SK-N-SH treated with all-trans-retinoic acid at 6 μM for 48 hours (cell line): ENCODE measurements at regions not wholly inside any gene's neighbourhood (a gene's known extent, or its start where the extent isn't known, plus 50 kb on each side); places are given as distances from the start of the nearest gene placed in this dataset.

Experiments used
- ATAC-seq: fragments of 200-7000 bp; cut with Tn5 transposase; 3 replicates; pipeline ENCODE4 v1.9.1; 2020; ENCODE audit warnings: mild to moderate bottlenecking, moderate library complexity
- ARNTL ChIP-seq: fragments of 450-650 bp; formaldehyde crosslinking; IDR thresholded peaks from 2 replicates; pipeline ENCODE4 v1.5.0; 2020; ENCODE audit warnings: low read depth, mild to moderate bottlenecking, moderate library complexity, borderline replicate concordance
- BACH2 ChIP-seq: fragments of 250-450 bp; sonication (Bioruptor Pico); IDR thresholded peaks from 2 replicates; pipeline ENCODE4 v1.9.0; 2021; ENCODE audit warnings: mild to moderate bottlenecking, borderline replicate concordance
- CREB5 ChIP-seq: fragments of 250-450 bp; sonication (Bioruptor Pico); IDR thresholded peaks from 2 replicates; pipeline ENCODE4 v1.5.1; 2020; ENCODE audit warnings: low read depth, mild to moderate bottlenecking, moderate library complexity
- CSDC2 ChIP-seq: fragments of 250-450 bp; sonication (Bioruptor Pico); IDR thresholded peaks from 2 replicates; pipeline ENCODE4 v1.5.0; 2020; ENCODE audit warnings: mild to moderate bottlenecking, moderate library complexity
- CSRNP3 ChIP-seq: fragments of 250-450 bp; sonication (Bioruptor Pico); IDR thresholded peaks from 2 replicates; pipeline ENCODE4 v1.5.1; 2021; ENCODE audit warnings: mild to moderate bottlenecking, moderate library complexity
- ESRRG ChIP-seq: fragments of 250-450 bp; sonication (Bioruptor Pico); IDR thresholded peaks from 2 replicates; pipeline ENCODE4 v1.6.1; 2021; ENCODE audit warnings: mild to moderate bottlenecking
- GLIS3 ChIP-seq: fragments of 250-450 bp; sonication (Bioruptor Pico); IDR thresholded peaks from 2 replicates; pipeline ENCODE4 v1.5.0; 2020; ENCODE audit warnings: mild to moderate bottlenecking, moderate library complexity
- ISL1 ChIP-seq: fragments of 250-450 bp; sonication (Bioruptor Pico); IDR thresholded peaks from 2 replicates; pipeline ENCODE4 v2.1.2; 2022; ENCODE audit warnings: mild to moderate bottlenecking, moderate library complexity
- PPARA ChIP-seq: fragments of 250-450 bp; sonication (Bioruptor Pico); IDR thresholded peaks from 2 replicates; pipeline ENCODE4 v1.5.0; 2020; ENCODE audit warnings: mild to moderate bottlenecking, borderline replicate concordance
- SNAI2 ChIP-seq: fragments of 250-450 bp; sonication (Bioruptor Pico); IDR thresholded peaks from 2 replicates; pipeline ENCODE4 v1.5.0; 2020; ENCODE audit warnings: mild to moderate bottlenecking, moderate library complexity
- TCF4 ChIP-seq: fragments of 250-450 bp; sonication (Bioruptor Pico); IDR thresholded peaks from 2 replicates; pipeline ENCODE4 v1.8.0; 2021; ENCODE audit warnings: mild to moderate bottlenecking, moderate library complexity, borderline replicate concordance
- TSHZ2 ChIP-seq: fragments of 250-450 bp; sonication (Bioruptor Pico); IDR thresholded peaks from 2 replicates; pipeline ENCODE4 v1.5.0; 2020; ENCODE audit warnings: mild to moderate bottlenecking, moderate library complexity
- ZC3H10 ChIP-seq: fragments of 250-450 bp; sonication (Bioruptor Pico); IDR thresholded peaks from 2 replicates; pipeline ENCODE4 v1.5.1; 2021; ENCODE audit warnings: mild to moderate bottlenecking, moderate library complexity
- ZFP3 ChIP-seq: fragments of 250-450 bp; sonication (Bioruptor Pico); IDR thresholded peaks from 2 replicates; pipeline ENCODE4 v1.5.0; 2020; ENCODE audit warnings: mild to moderate bottlenecking, moderate library complexity
- ZFP30 ChIP-seq: fragments of 450-650 bp; formaldehyde crosslinking; IDR thresholded peaks from 2 replicates; pipeline ENCODE4 v1.5.0; 2022; ENCODE audit warnings: mild to moderate bottlenecking, moderate library complexity
- ZNF565 ChIP-seq: fragments of 450-650 bp; formaldehyde crosslinking; conservative IDR thresholded peaks from 2 replicates; pipeline ENCODE4 v1.5.0; 2020; ENCODE audit warnings: low read depth, mild to moderate bottlenecking, moderate library complexity
- ZNF70 ChIP-seq: fragments of 450-650 bp; formaldehyde crosslinking; IDR thresholded peaks from 2 replicates; pipeline ENCODE4 v1.5.0; 2020; ENCODE audit warnings: mild to moderate bottlenecking, moderate library complexity
- ZNF8 ChIP-seq: fragments of 450-650 bp; formaldehyde crosslinking; IDR thresholded peaks from 2 replicates; pipeline ENCODE4 v1.5.0; 2020; ENCODE audit warnings: mild to moderate bottlenecking, moderate library complexity
- TF ChIP-seq, protein P1 (sequence below): fragments of 250-450 bp; sonication (Bioruptor Pico); IDR thresholded peaks from 2 replicates; pipeline ENCODE4 v1.8.0; 2021; ENCODE audit warnings: low read depth, mild to moderate bottlenecking, moderate library complexity, borderline replicate concordance

- peak; percentile 97 for ATAC-seq
These were observed 64.1 kb upstream of the TSPAN11 start for GRCh38 chr12:30862486-30862885.

GRCh38 chr12:30859226-30859625 lies 67.3 kb upstream of the TSPAN11 start:
- no peak for ATAC-seq
- TF ChIP-seq TSHZ2 (no peak), TCF4 (no peak), ZFP3 (CRISPR knock-in tag) (no peak), ISL1 (CRISPR knock-in tag) (no peak), ZFP30 (CRISPR knock-in tag) (no peak), SNAI2 (CRISPR knock-in tag) (no peak), BACH2 (CRISPR knock-in tag) (no peak), ARNTL (no peak), ZNF565 (CRISPR knock-in tag) (no peak), ESRRG (CRISPR knock-in tag) (no peak), CSRNP3 (no peak), ZNF8 (CRISPR knock-in tag) (no peak), CSDC2 (no peak)

More at GRCh38 chr12:30862486-30862885, 64.1 kb upstream of the TSPAN11 start:
- TF ChIP-seq ZNF8 (CRISPR knock-in tag) = no peak
- TF ChIP-seq, protein P1, sequence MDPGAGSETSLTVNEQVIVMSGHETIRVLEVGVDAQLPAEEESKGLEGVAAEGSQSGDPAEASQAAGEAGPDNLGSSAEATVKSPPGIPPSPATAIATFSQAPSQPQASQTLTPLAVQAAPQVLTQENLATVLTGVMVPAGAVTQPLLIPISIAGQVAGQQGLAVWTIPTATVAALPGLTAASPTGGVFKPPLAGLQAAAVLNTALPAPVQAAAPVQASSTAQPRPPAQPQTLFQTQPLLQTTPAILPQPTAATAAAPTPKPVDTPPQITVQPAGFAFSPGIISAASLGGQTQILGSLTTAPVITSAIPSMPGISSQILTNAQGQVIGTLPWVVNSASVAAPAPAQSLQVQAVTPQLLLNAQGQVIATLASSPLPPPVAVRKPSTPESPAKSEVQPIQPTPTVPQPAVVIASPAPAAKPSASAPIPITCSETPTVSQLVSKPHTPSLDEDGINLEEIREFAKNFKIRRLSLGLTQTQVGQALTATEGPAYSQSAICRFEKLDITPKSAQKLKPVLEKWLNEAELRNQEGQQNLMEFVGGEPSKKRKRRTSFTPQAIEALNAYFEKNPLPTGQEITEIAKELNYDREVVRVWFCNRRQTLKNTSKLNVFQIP (CRISPR knock-in tag) = no peak
- TF ChIP-seq CREB5 (CRISPR knock-in tag) = no peak
- no peak for TF ChIP-seq ZNF70 (CRISPR knock-in tag)
- TF ChIP-seq ZFP30 (CRISPR knock-in tag) = no peak
- peak; percentile 51; the same call in 1 of the 2 replicates for TF ChIP-seq TSHZ2
- 0 out of 2 replicates have a peak, but pooled peaks have one; percentile 44 for TF ChIP-seq ISL1 (CRISPR knock-in tag)
- TF ChIP-seq GLIS3 (CRISPR knock-in tag) = no peak
- TF ChIP-seq SNAI2 (CRISPR knock-in tag) = no peak
- TF ChIP-seq CSDC2 = no peak
- TF ChIP-seq BACH2 (CRISPR knock-in tag) = no peak
- no peak for TF ChIP-seq PPARA (CRISPR knock-in tag)

- TF ChIP-seq CREB5 (CRISPR knock-in tag) (no peak), ESRRG (CRISPR knock-in tag) (no peak), ARNTL (no peak), CSRNP3 (no peak), ZC3H10 (CRISPR knock-in tag) (no peak), TCF4 (no peak), ZNF8 (CRISPR knock-in tag) (no peak), ZFP3 (CRISPR knock-in tag) (no peak)
- no peak for ATAC-seq
These were observed 68.1 kb upstream of the TSPAN11 start for GRCh38 chr12:30858471-30858870.
